Neural crest cell (in vitro differentiated cells): ENCODE measurements at regions not wholly inside any gene's neighbourhood (a gene's known extent, or its start where the extent isn't known, plus 50 kb on each side); places are given as distances from the start of the nearest gene placed in this dataset.
A peak's percentile ranks its signal among the peaks of the same experiment; 100 is the strongest.

Experiments
- DNase-seq: peaks from one replicate; pipeline ENCODE4 v3.0.0; 2021; ENCODE audit warnings: low read depth, mixed read lengths, low spot score
- H3K27ac Mint-ChIP-seq: one replicate; pipeline ENCODE4 v1.8.0; 2021; ENCODE audit warnings: mild to moderate bottlenecking, mixed read lengths; ENCODE audit not compliant: unreplicated experiment
- H3K27me3 Mint-ChIP-seq: 2 replicates; pipeline ENCODE4 v1.8.0; 2021; ENCODE audit warnings: low read depth, mild to moderate bottlenecking, mixed read lengths
- H3K36me3 Mint-ChIP-seq: 2 replicates; pipeline ENCODE4 v1.8.0; 2021; ENCODE audit warnings: low read depth, mild to moderate bottlenecking, mixed read lengths
- H3K4me1 Mint-ChIP-seq: 2 replicates; pipeline ENCODE4 v1.8.0; 2021; ENCODE audit warnings: mixed read lengths
- H3K4me3 Mint-ChIP-seq: one replicate; pipeline ENCODE4 v1.8.0; 2021; ENCODE audit warnings: mild to moderate bottlenecking, mixed read lengths
- H3K9me3 Mint-ChIP-seq: 2 replicates; pipeline ENCODE4 v1.8.0; 2021; ENCODE audit warnings: mixed read lengths
- TF ChIP-seq, protein P1 (sequence below): fragments of 200-600 bp; sonication (generic); conservative IDR thresholded peaks from 2 replicates; pipeline ENCODE4 v1.5.0; 2021; ENCODE audit warnings: antibody characterized with exemption, mild to moderate bottlenecking

DNA sequence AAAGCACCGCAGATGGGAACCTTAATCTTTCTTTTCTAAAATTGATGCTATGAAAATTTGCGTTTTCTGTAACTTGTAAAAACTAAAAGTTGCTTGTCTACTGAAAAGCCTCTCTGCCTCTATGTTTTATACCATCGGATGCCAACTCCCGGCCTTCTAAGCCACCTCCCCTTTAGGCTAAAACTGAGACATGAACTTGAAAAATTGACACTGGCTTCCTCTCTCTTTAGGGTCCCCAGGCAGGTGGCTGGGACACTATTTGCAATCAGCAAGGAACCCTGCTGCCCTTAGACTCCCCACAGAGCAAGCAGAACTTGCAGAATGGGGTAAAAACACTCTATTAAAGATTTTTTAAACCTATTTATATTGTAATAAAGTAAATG lies 151.1 kb upstream of the CAMK1G start:
- TF ChIP-seq, protein P1, sequence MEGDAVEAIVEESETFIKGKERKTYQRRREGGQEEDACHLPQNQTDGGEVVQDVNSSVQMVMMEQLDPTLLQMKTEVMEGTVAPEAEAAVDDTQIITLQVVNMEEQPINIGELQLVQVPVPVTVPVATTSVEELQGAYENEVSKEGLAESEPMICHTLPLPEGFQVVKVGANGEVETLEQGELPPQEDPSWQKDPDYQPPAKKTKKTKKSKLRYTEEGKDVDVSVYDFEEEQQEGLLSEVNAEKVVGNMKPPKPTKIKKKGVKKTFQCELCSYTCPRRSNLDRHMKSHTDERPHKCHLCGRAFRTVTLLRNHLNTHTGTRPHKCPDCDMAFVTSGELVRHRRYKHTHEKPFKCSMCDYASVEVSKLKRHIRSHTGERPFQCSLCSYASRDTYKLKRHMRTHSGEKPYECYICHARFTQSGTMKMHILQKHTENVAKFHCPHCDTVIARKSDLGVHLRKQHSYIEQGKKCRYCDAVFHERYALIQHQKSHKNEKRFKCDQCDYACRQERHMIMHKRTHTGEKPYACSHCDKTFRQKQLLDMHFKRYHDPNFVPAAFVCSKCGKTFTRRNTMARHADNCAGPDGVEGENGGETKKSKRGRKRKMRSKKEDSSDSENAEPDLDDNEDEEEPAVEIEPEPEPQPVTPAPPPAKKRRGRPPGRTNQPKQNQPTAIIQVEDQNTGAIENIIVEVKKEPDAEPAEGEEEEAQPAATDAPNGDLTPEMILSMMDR, result no peak
- Mint-ChIP-seq H3K4me3 (no peak overlapping the region), H3K36me3 (no peaks in the 10 kb centered on the region), H3K4me1 (peaks cover 56% of the 10 kb centered on the region), H3K27me3 (peaks cover 9% of the 10 kb centered on the region), H3K9me3 (no peaks in the 10 kb centered on the region), H3K27ac (peak overlapping the region; percentile 87)
- no peak for DNase-seq

DNA sequence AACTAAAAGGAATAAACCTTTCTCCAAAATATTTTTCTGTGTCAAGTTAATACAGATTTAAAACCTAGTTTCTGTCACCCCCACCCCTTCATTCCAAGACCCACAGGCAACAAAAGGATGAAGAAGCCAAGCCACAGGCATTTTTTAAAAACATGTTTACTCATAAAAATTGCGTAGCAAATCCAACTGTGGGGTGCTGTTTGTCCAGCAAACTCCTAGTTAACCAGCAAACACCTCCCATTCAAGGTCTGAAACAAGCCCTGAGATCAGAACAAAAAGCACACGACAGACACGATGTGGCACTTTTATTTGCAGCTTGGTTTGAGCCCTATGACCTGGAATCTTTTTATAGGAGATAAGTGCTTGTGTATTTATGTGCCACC lies 149.9 kb upstream of the CAMK1G start:
- no peak overlapping the region for H3K4me3 Mint-ChIP-seq
- no peaks in the 10 kb centered on the region for H3K9me3 Mint-ChIP-seq
- no peaks in the 10 kb centered on the region for H3K36me3 Mint-ChIP-seq
- no peak overlapping the region for H3K27ac Mint-ChIP-seq
- peaks cover 5% of the 10 kb centered on the region for H3K27me3 Mint-ChIP-seq
- no peak for DNase-seq
- peaks cover 44% of the 10 kb centered on the region for H3K4me1 Mint-ChIP-seq
- TF ChIP-seq, protein P1, result no peak

DNA sequence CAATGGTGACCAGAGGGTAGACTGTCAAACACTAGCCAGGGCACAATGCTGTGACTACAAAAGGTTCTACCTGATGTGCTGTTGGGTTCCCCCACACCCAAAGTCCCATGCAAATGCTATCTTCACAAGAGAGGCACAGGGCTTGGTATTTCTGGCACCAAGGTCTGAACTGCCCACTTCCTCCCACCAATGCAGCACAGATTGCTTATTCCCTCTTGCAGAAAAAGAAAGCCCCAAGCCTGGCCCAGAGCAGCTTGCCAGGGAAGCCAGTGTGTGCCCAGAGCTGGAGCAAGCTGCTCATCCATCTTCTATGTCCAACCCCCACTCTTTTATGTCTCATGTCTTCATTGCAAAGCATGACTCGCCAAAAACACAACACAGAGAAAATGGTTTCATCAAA lies 149.4 kb upstream of the CAMK1G start:
- Mint-ChIP-seq H3K4me1 (peaks cover 40% of the 10 kb centered on the region), H3K27me3 (peaks cover 5% of the 10 kb centered on the region), H3K36me3 (no peaks in the 10 kb centered on the region), H3K9me3 (no peaks in the 10 kb centered on the region), H3K27ac (peak overlapping the region; percentile 35), H3K4me3 (no peak overlapping the region)
- TF ChIP-seq, protein P1, result no peak
- no peak for DNase-seq

DNA sequence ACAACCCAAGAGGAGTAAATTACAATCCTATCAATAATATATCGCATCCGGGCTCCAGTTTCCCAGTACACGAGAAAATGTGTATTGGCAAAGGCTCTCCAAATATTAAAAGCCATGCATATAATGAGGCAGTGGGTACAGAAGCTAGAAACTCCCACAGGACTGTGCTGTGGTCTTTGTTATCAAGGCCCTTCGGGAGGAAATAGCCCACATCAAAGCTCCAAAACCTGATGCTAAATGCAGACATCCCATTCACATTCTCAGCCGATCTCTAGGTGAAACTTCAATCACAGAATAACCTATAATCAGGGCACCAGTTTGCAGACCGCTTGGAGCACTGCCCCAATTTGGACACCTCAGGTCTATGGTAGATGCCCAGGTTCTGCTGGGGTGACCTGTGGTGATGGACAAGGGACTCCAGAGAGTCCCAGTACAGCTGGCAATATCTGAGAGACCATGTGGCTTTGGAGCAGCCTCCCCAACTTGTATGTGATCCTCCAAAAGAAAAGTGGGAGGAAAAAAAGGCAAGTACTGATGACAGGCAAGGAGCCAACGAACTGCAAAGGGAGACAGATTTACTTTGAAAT lies 148.8 kb upstream of the CAMK1G start:
- H3K36me3 Mint-ChIP-seq, result no peaks in the 10 kb centered on the region
- peaks cover 5% of the 10 kb centered on the region for H3K27me3 Mint-ChIP-seq
- no peak overlapping the region for H3K4me3 Mint-ChIP-seq
- no peaks in the 10 kb centered on the region for H3K9me3 Mint-ChIP-seq
- TF ChIP-seq, protein P1, result no peak
- no peak for DNase-seq
- peaks cover 39% of the 10 kb centered on the region for H3K4me1 Mint-ChIP-seq
- H3K27ac Mint-ChIP-seq, result peak overlapping the region; percentile 17

DNA sequence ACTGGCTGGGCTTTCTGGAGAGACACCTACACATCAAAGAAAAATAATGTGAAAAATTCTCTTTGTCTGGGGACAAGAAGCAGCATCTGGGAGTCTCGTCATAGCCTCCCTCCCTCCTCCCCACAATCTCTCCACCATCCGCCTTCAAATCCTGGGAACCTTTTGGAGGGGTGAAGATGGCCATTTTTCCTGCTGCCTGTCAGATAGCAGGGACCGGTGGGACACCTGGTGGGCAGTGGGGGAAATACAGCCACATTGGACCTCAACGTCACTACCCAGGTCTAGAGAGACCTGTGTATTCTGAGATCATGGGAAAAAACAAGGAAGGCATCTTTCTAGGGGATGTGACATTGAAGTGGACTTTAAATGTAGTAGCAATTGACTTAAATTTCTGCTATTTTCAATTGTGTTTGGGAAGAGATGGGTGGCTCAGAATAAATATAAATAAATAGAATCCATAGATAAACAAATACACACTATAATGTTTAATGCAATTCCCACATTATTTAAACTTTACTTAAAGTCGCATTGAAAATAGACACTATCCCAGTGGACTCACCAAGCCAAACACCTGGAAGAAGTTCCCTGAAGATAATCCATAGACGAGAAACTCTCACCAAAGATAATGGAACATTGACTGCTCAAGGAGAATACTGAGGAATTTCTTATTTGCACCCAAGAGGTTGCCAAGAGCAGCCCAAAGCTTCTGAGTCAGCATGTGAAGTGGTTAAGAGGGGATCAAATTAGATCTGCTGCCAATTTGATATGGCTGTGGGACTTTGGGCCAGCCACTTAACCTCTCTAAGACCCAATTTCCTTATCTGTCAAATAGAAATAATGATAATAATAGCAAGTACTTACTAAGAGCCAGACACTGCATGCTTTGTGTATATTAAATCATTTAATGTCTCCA lies 147.6 kb upstream of the CAMK1G start:
- Mint-ChIP-seq H3K36me3 (peaks cover 2% of the 10 kb centered on the region), H3K4me1 (peaks cover 33% of the 10 kb centered on the region), H3K4me3 (no peak overlapping the region), H3K27ac (no peak overlapping the region), H3K9me3 (peaks cover 3% of the 10 kb centered on the region), H3K27me3 (no peaks in the 10 kb centered on the region)
- TF ChIP-seq, protein P1, result peak; percentile 89
- peak; percentile 87 for DNase-seq
